Activated naive CD8-positive, alpha-beta T cell treated with anti-CD3 and anti-CD28 coated beads, Interleukin-2, amount 50 U/mL, for 24 hours (primary cell): ENCODE measurements at regions not wholly inside any gene's neighbourhood (a gene's known extent, or its start where the extent isn't known, plus 50 kb on each side); places are given as distances from the start of the nearest gene placed in this dataset.

ENCODE experiments used
- ATAC-seq: fragments of 150-1000 bp; cut with Tn5 transposase; one replicate; pipeline ENCODE4 v1.10.0; 2021
- DNase-seq: peaks from one replicate; pipeline ENCODE4 v3.0.0; 2021
- H3K27ac Mint-ChIP-seq: one replicate; pipeline ENCODE4 v1.8.0; 2021; ENCODE audit warnings: mild to moderate bottlenecking, mixed read lengths
- H3K27me3 Mint-ChIP-seq: one replicate; pipeline ENCODE4 v1.8.0; 2021; ENCODE audit warnings: mixed read lengths
- H3K36me3 Mint-ChIP-seq: one replicate; pipeline ENCODE4 v1.8.0; 2021; ENCODE audit warnings: low read depth, mixed read lengths
- H3K4me1 Mint-ChIP-seq: one replicate; pipeline ENCODE4 v1.8.0; 2021; ENCODE audit warnings: mixed read lengths
- H3K4me3 Mint-ChIP-seq: one replicate; pipeline ENCODE4 v1.8.0; 2021; ENCODE audit warnings: mild to moderate bottlenecking, moderate library complexity, mixed read lengths
- H3K9me3 Mint-ChIP-seq: one replicate; pipeline ENCODE4 v1.8.0; 2021; ENCODE audit warnings: mixed read lengths

GRCh38 chr1:55368698-55369097 lies 153.5 kb upstream of the USP24 start:
- no peak overlapping the region for H3K4me3 Mint-ChIP-seq
- H3K27me3 Mint-ChIP-seq = peaks cover 1% of the 10 kb centered on the region
- no peaks in the 10 kb centered on the region for H3K4me1 Mint-ChIP-seq
- no peak overlapping the region for H3K27ac Mint-ChIP-seq
- H3K36me3 Mint-ChIP-seq = no peaks in the 10 kb centered on the region
- H3K9me3 Mint-ChIP-seq = no peaks in the 10 kb centered on the region
- DNase-seq = no peak
- no peak for ATAC-seq

GRCh38 chr1:55367273-55367672 lies 152.1 kb upstream of the USP24 start:
- H3K27me3 Mint-ChIP-seq = peaks cover 1% of the 10 kb centered on the region
- H3K36me3 Mint-ChIP-seq = no peaks in the 10 kb centered on the region
- DNase-seq (no peak), ATAC-seq (no peak)
- peaks cover 10% of the 10 kb centered on the region for H3K4me1 Mint-ChIP-seq
- no peak overlapping the region for H3K27ac Mint-ChIP-seq
- H3K4me3 Mint-ChIP-seq = no peak overlapping the region
- no peaks in the 10 kb centered on the region for H3K9me3 Mint-ChIP-seq

DNA sequence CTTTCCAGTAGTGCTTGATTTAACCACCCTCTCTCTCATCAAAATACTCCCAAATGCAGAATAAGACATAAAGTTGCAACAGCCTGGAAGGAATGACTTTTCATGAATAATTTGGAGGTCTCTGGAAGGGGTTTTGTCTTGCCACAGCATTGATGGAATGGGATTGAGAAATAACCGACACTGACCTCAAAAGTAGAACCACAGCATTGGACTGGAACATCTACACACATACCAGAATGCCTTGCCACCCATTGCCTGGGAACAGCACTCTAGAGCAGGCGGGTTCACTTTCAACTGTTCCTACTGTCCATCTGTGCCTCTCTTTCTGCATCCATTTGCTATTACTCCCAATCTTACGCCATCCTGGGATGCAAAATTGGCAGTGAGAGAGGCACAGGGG lies 149.1 kb upstream of the USP24 start:
- H3K4me1 Mint-ChIP-seq = peaks cover 10% of the 10 kb centered on the region
- no peaks in the 10 kb centered on the region for H3K9me3 Mint-ChIP-seq
- peaks cover 1% of the 10 kb centered on the region for H3K27me3 Mint-ChIP-seq
- ATAC-seq = no peak
- no peak for DNase-seq
- no peak overlapping the region for H3K27ac Mint-ChIP-seq
- H3K36me3 Mint-ChIP-seq = no peaks in the 10 kb centered on the region
- H3K4me3 Mint-ChIP-seq = no peak overlapping the region

DNA sequence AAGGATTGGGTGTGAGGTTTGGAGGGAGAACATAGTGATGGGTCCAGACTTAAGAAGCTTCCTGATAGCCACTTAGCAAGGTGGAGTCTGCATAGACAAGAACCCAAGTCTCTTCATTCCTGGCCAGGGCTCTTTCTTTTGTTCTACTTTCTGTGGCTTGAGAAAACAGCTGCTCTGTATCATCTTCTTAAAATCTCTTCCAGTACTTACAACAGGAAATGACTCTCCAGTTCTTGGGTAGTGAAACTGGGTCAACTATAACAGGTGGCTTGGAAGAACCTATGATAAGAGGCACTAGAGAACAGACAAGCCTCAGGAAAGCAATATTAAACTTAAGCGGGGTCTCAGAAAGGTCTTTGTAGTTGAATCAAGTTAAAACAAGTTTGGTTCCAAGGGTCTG lies 148.1 kb upstream of the USP24 start:
- no peak overlapping the region for H3K27ac Mint-ChIP-seq
- no peaks in the 10 kb centered on the region for H3K9me3 Mint-ChIP-seq
- no peaks in the 10 kb centered on the region for H3K36me3 Mint-ChIP-seq
- H3K4me1 Mint-ChIP-seq = peaks cover 10% of the 10 kb centered on the region
- DNase-seq (no peak), ATAC-seq (peak; percentile 52)
- H3K27me3 Mint-ChIP-seq = peaks cover 1% of the 10 kb centered on the region
- no peak overlapping the region for H3K4me3 Mint-ChIP-seq

GRCh38 chr1:55362558-55362957 lies 147.4 kb upstream of the USP24 start:
- Mint-ChIP-seq H3K4me3 (no peak overlapping the region), H3K27ac (no peak overlapping the region), H3K27me3 (peaks cover 1% of the 10 kb centered on the region), H3K36me3 (no peaks in the 10 kb centered on the region), H3K4me1 (peaks cover 10% of the 10 kb centered on the region), H3K9me3 (no peaks in the 10 kb centered on the region)
- DNase-seq (no peak), ATAC-seq (no peak)

DNA sequence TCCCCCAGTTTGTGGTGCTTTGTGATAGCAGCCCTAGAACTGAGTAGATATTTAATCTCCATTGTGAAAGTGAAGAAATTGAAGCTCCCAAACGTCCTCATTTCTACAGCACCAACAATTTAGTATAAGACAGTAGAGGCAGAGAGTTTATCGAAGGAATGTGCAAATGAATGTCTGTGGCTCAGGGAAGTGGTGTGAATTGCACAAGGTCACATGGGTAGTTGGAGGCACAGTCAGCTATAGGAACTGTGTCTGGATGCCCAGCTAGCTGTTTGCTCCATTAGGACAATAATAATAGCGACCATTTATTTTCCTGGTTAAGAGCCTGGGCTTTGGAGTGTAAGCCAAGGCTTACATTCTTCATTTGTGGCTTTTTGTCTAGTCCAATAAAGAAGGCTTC lies 144.4 kb upstream of the USP24 start:
- H3K4me1 Mint-ChIP-seq = peaks cover 10% of the 10 kb centered on the region
- H3K9me3 Mint-ChIP-seq = no peaks in the 10 kb centered on the region
- no peak overlapping the region for H3K4me3 Mint-ChIP-seq
- H3K27me3 Mint-ChIP-seq = no peaks in the 10 kb centered on the region
- H3K36me3 Mint-ChIP-seq = no peaks in the 10 kb centered on the region
- DNase-seq (no peak), ATAC-seq (no peak)
- H3K27ac Mint-ChIP-seq = no peak overlapping the region

DNA sequence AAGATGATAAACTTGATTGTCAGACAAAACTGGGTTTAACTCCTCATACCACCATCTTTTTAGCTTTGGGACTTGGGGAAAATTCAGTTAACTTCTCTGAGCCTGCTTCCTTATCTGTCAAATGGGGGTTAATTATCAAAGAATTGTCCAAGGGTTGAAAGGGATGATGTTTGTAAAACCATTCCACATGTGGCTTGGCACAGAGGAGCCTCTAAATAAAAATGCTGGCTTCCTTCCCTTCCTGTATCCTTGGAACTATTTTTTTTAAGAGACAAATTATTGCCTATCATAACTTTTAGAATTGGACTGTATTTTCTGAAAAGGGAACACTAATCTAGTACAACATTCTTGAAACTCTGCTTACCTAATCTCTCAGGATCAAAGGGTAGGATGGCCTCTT lies 143.4 kb upstream of the USP24 start:
- H3K27me3 Mint-ChIP-seq = no peaks in the 10 kb centered on the region
- H3K4me1 Mint-ChIP-seq = peaks cover 9% of the 10 kb centered on the region
- DNase-seq = no peak
- H3K9me3 Mint-ChIP-seq = no peaks in the 10 kb centered on the region
- H3K36me3 Mint-ChIP-seq = no peaks in the 10 kb centered on the region
- ATAC-seq = no peak
- H3K27ac Mint-ChIP-seq = no peak overlapping the region
- H3K4me3 Mint-ChIP-seq = no peak overlapping the region

DNA sequence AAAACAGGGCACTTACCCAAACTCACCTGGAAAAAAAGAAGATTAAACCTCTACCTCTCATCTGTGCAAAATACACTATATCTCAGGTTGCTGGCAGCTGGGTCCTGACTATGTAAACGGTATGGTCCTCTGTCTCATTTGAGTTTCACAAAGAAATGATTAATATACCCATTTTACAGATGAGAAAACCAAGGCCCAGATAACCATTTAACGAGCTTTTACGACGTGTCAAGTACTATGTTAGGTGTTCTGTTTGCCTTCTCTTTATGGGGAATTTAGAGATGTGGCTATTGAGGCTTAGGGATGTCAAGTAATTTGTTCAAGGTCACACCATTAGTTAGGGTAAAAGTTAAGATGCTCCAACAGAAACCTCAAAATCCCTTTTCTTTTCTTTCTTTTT lies 140.4 kb upstream of the USP24 start:
- no peaks in the 10 kb centered on the region for H3K27me3 Mint-ChIP-seq
- no peak for ATAC-seq

DNA sequence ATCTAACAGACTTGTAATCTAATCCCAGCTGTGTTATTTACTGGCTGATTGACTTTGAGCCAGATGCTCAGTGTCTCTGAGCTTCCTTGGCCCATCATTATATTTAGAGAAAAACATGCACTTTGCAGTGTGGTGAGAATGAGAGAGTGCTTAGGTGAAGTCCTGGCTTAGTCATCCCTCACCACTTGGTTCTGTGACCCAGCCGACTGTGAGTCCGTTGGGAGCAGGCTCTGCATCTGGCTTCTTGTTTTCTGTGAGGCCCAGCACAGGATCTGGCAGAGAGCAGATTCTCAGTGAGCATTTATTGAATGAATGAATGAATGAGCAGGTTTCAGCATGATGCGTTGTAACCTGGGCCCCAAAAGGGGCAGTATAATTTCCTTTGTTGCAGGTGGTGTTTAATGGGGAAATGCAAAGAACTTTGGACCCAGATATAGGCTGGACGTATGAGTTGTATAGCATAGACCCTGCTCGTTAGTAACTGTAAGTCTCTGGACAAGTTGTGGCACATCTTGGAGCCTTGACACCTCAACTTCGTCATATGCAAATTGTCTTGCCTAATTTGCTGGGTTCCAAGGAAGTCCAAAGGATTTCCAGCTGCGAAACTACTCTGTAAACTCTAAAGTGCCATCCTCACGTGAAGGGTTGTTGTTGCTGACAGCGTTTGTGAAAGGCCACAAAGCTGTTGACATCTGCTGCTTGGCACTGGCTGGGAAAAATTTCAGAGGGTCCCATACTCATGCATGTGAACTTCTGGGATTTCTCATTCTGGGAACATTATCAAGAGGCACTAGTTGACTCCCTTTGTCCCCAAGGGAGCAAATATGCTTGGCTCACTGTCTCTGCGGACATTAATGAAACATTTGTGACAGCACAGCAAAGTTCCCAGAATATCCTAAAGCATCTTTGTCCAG lies 138.8 kb upstream of the USP24 start:
- Mint-ChIP-seq H3K27me3 (peaks cover 2% of the 10 kb centered on the region), H3K4me3 (no peak overlapping the region), H3K27ac (no peak overlapping the region), H3K9me3 (no peaks in the 10 kb centered on the region), H3K4me1 (no peaks in the 10 kb centered on the region), H3K36me3 (no peaks in the 10 kb centered on the region)
- ATAC-seq (no peak), DNase-seq (no peak)

More for the DNA sequence above, 140.4 kb upstream of the USP24 start:
- Mint-ChIP-seq H3K4me3 (no peak overlapping the region), H3K36me3 (no peaks in the 10 kb centered on the region), H3K9me3 (no peaks in the 10 kb centered on the region), H3K4me1 (no peaks in the 10 kb centered on the region), H3K27ac (no peak overlapping the region)
- DNase-seq = no peak

- H3K27me3 Mint-ChIP-seq = peaks cover 2% of the 10 kb centered on the region
- no peaks in the 10 kb centered on the region for H3K9me3 Mint-ChIP-seq
- no peak overlapping the region for H3K4me3 Mint-ChIP-seq
- H3K36me3 Mint-ChIP-seq = no peaks in the 10 kb centered on the region
- ATAC-seq = no peak
- no peaks in the 10 kb centered on the region for H3K4me1 Mint-ChIP-seq
- H3K27ac Mint-ChIP-seq = no peak overlapping the region
- DNase-seq = no peak
Observed at GRCh38 chr1:55352811-55353180, 137.6 kb upstream of the USP24 start.

GRCh38 chr1:55352080-55352810 lies 137.1 kb upstream of the USP24 start:
- DNase-seq = no peak
- no peak overlapping the region for H3K4me3 Mint-ChIP-seq
- no peaks in the 10 kb centered on the region for H3K9me3 Mint-ChIP-seq
- no peak for ATAC-seq
- no peaks in the 10 kb centered on the region for H3K36me3 Mint-ChIP-seq
- H3K4me1 Mint-ChIP-seq = no peaks in the 10 kb centered on the region
- H3K27me3 Mint-ChIP-seq = peaks cover 2% of the 10 kb centered on the region
- no peak overlapping the region for H3K27ac Mint-ChIP-seq

- no peak overlapping the region for H3K4me3 Mint-ChIP-seq
- peaks cover 2% of the 10 kb centered on the region for H3K27me3 Mint-ChIP-seq
- DNase-seq (no peak), ATAC-seq (no peak)
- no peaks in the 10 kb centered on the region for H3K9me3 Mint-ChIP-seq
- no peaks in the 10 kb centered on the region for H3K36me3 Mint-ChIP-seq
- H3K4me1 Mint-ChIP-seq = no peaks in the 10 kb centered on the region
- H3K27ac Mint-ChIP-seq = no peak overlapping the region
Observed at GRCh38 chr1:55348356-55348755, 133.2 kb upstream of the USP24 start.

DNA sequence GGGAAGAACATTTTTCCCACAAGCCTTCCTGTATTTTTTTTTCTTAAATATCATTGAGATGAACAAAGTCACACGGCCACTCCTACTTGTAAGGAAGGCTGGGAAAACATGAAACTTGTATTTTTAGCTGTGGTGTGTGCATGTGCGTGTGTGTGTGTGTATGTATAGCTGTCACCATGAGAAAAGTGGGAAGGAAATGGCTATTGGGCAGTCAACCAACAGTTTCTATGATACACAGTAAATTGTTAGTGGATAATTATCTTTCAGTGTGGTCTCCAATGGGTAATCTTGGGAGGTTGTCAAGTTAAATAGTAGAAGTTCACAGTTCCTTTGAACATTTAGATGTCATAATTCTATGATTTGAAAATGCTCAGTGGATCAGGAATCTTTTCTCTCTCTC lies 132.7 kb upstream of the USP24 start:
- no peak for ATAC-seq
- H3K27ac Mint-ChIP-seq = no peak overlapping the region
- H3K4me1 Mint-ChIP-seq = no peaks in the 10 kb centered on the region
- H3K27me3 Mint-ChIP-seq = peaks cover 2% of the 10 kb centered on the region
- DNase-seq = no peak
- no peak overlapping the region for H3K4me3 Mint-ChIP-seq
- no peaks in the 10 kb centered on the region for H3K9me3 Mint-ChIP-seq
- H3K36me3 Mint-ChIP-seq = no peaks in the 10 kb centered on the region

DNA sequence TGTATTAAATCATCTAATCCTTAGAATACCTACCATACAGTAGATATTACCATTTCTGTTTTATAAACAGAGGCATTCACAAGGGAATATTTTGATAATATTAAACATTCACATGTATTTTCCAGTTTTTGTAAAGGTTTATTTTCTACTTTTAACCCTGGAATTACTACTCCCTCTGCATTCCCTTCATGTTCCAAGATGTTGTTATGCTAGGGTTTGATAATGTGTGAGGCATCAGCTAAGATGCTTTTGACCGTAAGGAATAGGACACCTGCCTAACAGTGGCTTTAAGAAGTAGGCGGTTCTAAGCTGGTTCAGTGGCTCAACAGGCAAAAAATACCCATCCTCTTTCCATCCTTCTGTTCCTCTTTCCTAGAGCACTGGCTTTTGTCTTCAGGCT lies 131.9 kb upstream of the USP24 start:
- no peak for DNase-seq
- Mint-ChIP-seq H3K4me3 (no peak overlapping the region), H3K27me3 (peaks cover 2% of the 10 kb centered on the region), H3K9me3 (no peaks in the 10 kb centered on the region), H3K4me1 (no peaks in the 10 kb centered on the region), H3K27ac (no peak overlapping the region), H3K36me3 (no peaks in the 10 kb centered on the region)
- ATAC-seq = no peak

GRCh38 chr1:55346586-55346985 lies 131.4 kb upstream of the USP24 start:
- Mint-ChIP-seq H3K27me3 (peaks cover 2% of the 10 kb centered on the region), H3K4me1 (no peaks in the 10 kb centered on the region), H3K36me3 (no peaks in the 10 kb centered on the region), H3K27ac (no peak overlapping the region), H3K4me3 (no peak overlapping the region), H3K9me3 (no peaks in the 10 kb centered on the region)
- ATAC-seq (no peak), DNase-seq (no peak)
